ENCODE measurements at regions not wholly inside any gene's neighbourhood (a gene's known extent, or its start where the extent isn't known, plus 50 kb on each side); places are given as distances from the start of the nearest gene placed in this dataset.
"Not testable (repeated sequence)": the region's sequence is repeated elsewhere in the genome, so short reads cannot be mapped to it uniquely, and the experiment has no call there.

- intact Hi-C loops (cut with micrococcal nuclease): no loop called here
- no peak overlapping the region for H3K27ac Mint-ChIP-seq
Measured at GRCh38 chr12:89878327-89878726, 169.7 kb upstream of the ATP2B1 start.

DNA sequence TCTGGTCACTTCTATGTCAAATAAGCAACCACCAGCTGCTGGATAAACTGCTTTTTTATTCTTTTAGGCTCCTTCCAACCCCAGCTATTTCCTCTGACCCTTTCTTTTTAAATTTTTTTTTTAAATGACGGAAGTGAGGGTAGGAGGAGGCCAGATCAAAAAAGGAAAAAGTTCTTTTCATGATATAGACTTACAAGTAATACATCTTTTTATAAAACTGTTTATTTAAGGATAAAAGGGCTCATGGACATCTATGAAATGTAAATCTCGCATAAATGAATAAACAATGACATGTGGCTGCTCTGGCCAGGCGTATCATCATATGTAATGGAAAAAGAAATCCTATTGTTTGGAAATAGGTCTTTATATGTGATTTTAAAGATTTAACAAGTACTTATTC is 169.0 kb upstream of the ATP2B1 start:
- no peaks in the 10 kb centered on the region for H3K9me3 Mint-ChIP-seq
- peaks cover 2% of the 10 kb centered on the region for H3K36me3 Mint-ChIP-seq (ENCODE audit: low read depth)
- no peak overlapping the region for H3K27ac Mint-ChIP-seq
- H3K27me3 Mint-ChIP-seq (ENCODE audit: low read depth): no peaks in the 10 kb centered on the region
- intact Hi-C loops (cut with micrococcal nuclease): no loop called here
- CTCF ChIA-PET: no interaction called here
- no peak overlapping the region for H3K4me3 Mint-ChIP-seq
- DNase-seq: no peak
- peaks cover 31% of the 10 kb centered on the region for H3K4me1 Mint-ChIP-seq (ENCODE audit: low read depth)

More at GRCh38 chr12:89878327-89878726, 169.7 kb upstream of the ATP2B1 start:
- Mint-ChIP-seq H3K36me3 (ENCODE audit: low read depth) (peaks cover 2% of the 10 kb centered on the region), H3K4me1 (ENCODE audit: low read depth) (peaks cover 34% of the 10 kb centered on the region), H3K27me3 (ENCODE audit: low read depth) (no peaks in the 10 kb centered on the region), H3K4me3 (no peak overlapping the region), H3K9me3 (no peaks in the 10 kb centered on the region)
- CTCF ChIA-PET: no interaction called here
- DNase-seq: no peak

DNA sequence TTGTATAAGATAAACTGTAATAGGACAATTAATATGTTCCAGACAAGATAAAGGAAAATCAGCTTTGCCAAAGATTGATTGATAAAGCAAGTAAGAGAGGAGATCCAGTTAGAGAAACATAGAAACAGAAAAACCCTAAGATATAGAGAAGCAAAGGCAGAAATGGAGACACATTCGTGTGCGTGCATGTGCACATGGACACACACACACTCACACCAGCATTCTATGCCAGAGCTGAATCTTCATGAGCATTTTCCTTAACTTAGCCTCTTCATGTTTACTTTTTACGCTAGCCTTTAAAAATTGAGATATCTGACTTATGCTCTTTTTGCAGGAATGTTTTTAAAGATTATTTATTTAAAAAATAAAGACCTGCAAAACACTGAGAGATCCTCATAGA is 168.5 kb upstream of the ATP2B1 start:
- Mint-ChIP-seq H3K9me3 (no peaks in the 10 kb centered on the region), H3K4me3 (no peak overlapping the region), H3K27me3 (ENCODE audit: low read depth) (no peaks in the 10 kb centered on the region), H3K36me3 (ENCODE audit: low read depth) (peaks cover 2% of the 10 kb centered on the region), H3K27ac (no peak overlapping the region), H3K4me1 (ENCODE audit: low read depth) (peaks cover 28% of the 10 kb centered on the region)
- CTCF ChIA-PET: no interaction called here
- intact Hi-C loops (cut with micrococcal nuclease): no loop called here
- DNase-seq: no peak

- peaks cover 6% of the 10 kb centered on the region for H3K9me3 Mint-ChIP-seq
- intact Hi-C loops (cut with micrococcal nuclease): no loop called here
Measured at GRCh38 chr12:89875809-89876208, 167.2 kb upstream of the ATP2B1 start.

GRCh38 chr12:89875225-89875624 is 166.6 kb upstream of the ATP2B1 start:
- peaks cover 9% of the 10 kb centered on the region for H3K9me3 Mint-ChIP-seq
- intact Hi-C loops (cut with micrococcal nuclease): no loop called here
- no peak overlapping the region for H3K27ac Mint-ChIP-seq
- H3K27me3 Mint-ChIP-seq (ENCODE audit: low read depth): no peaks in the 10 kb centered on the region
- no peak for DNase-seq
- peaks cover 4% of the 10 kb centered on the region for H3K36me3 Mint-ChIP-seq (ENCODE audit: low read depth)
- CTCF ChIA-PET: no interaction called here
- no peak overlapping the region for H3K4me3 Mint-ChIP-seq
- peaks cover 9% of the 10 kb centered on the region for H3K4me1 Mint-ChIP-seq (ENCODE audit: low read depth)

More at GRCh38 chr12:89875809-89876208, 167.2 kb upstream of the ATP2B1 start:
- H3K36me3 Mint-ChIP-seq (ENCODE audit: low read depth): peaks cover 4% of the 10 kb centered on the region
- H3K4me1 Mint-ChIP-seq (ENCODE audit: low read depth): peaks cover 14% of the 10 kb centered on the region
- no peak for DNase-seq
- no peaks in the 10 kb centered on the region for H3K27me3 Mint-ChIP-seq (ENCODE audit: low read depth)
- CTCF ChIA-PET: no interaction called here
- H3K27ac Mint-ChIP-seq: no peak overlapping the region
- H3K4me3 Mint-ChIP-seq: no peak overlapping the region

- DNase-seq: no peak
- H3K27ac Mint-ChIP-seq: no peak overlapping the region
- H3K4me1 Mint-ChIP-seq (ENCODE audit: low read depth): peaks cover 5% of the 10 kb centered on the region
- CTCF ChIA-PET: no interaction called here
- H3K27me3 Mint-ChIP-seq (ENCODE audit: low read depth): no peaks in the 10 kb centered on the region
- H3K9me3 Mint-ChIP-seq: peaks cover 11% of the 10 kb centered on the region
- H3K4me3 Mint-ChIP-seq: no peak overlapping the region
- H3K36me3 Mint-ChIP-seq (ENCODE audit: low read depth): peaks cover 4% of the 10 kb centered on the region
- intact Hi-C loops (cut with micrococcal nuclease): no loop called here
Measured at GRCh38 chr12:89874146-89874545, 165.5 kb upstream of the ATP2B1 start.

DNA sequence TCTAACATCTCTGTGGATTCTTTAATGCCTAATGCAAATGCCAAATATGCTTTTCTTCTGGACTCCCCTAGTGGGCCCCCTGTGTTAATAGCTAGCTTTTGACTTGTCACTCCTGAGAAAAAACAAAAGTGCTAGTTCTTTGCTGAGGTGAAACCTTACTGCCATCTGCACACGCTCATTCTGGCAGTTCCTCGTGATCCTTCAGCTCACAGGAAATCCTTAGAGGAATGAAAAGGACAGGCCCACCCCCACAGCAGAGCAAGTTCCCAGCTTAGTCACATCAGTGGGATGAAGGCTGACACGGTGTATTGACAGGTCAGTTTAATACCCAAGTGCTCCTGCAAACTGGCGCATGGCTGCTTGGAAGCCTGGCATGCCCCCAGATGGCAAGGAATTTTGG is 165.1 kb upstream of the ATP2B1 start:
- CTCF ChIA-PET: no interaction called here
- DNase-seq: no peak
- H3K9me3 Mint-ChIP-seq: peaks cover 11% of the 10 kb centered on the region
- no peaks in the 10 kb centered on the region for H3K27me3 Mint-ChIP-seq (ENCODE audit: low read depth)
- no peak overlapping the region for H3K4me3 Mint-ChIP-seq
- no peak overlapping the region for H3K27ac Mint-ChIP-seq
- peaks cover 4% of the 10 kb centered on the region for H3K36me3 Mint-ChIP-seq (ENCODE audit: low read depth)
- H3K4me1 Mint-ChIP-seq (ENCODE audit: low read depth): peaks cover 3% of the 10 kb centered on the region
- intact Hi-C loops (cut with micrococcal nuclease): no loop called here

DNA sequence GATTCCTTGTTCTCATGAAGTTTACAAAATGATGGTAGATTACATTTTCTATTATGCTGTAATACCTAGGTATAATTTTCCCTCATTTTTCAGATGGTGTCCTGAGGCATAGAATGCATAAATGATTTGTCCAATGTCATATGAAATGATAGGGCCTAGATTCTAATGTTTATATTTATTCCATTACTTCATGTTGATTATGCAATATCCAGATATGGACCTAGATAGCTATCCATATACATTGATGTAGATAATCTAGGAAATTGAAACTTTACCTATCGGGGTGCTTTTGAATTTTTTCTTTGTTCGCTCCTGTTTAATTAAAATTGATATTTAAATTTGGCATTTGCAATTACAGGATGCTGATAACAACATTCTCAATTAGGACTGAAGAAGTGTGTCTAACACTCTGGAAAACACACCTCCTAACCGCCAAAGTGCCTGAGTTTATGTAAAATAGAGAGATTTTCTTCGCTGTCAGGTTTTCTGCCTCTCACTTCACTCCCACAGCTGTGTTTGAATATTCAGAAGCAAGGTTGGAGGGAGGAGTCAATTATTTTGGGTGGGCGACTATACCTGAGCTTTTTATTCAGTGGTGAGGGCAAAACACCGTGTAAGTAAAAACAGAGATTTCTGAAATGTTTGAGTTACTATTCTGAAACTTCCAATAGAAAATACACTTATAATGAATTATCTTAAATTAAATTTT is 164.4 kb upstream of the ATP2B1 start:
- Mint-ChIP-seq H3K9me3 (peaks cover 11% of the 10 kb centered on the region), H3K27ac (no peak overlapping the region), H3K27me3 (ENCODE audit: low read depth) (no peaks in the 10 kb centered on the region), H3K36me3 (ENCODE audit: low read depth) (peaks cover 4% of the 10 kb centered on the region), H3K4me3 (no peak overlapping the region), H3K4me1 (ENCODE audit: low read depth) (no peaks in the 10 kb centered on the region)
- intact Hi-C loops (cut with micrococcal nuclease): no loop called here
- CTCF ChIA-PET: no interaction called here
- no peak for DNase-seq

DNA sequence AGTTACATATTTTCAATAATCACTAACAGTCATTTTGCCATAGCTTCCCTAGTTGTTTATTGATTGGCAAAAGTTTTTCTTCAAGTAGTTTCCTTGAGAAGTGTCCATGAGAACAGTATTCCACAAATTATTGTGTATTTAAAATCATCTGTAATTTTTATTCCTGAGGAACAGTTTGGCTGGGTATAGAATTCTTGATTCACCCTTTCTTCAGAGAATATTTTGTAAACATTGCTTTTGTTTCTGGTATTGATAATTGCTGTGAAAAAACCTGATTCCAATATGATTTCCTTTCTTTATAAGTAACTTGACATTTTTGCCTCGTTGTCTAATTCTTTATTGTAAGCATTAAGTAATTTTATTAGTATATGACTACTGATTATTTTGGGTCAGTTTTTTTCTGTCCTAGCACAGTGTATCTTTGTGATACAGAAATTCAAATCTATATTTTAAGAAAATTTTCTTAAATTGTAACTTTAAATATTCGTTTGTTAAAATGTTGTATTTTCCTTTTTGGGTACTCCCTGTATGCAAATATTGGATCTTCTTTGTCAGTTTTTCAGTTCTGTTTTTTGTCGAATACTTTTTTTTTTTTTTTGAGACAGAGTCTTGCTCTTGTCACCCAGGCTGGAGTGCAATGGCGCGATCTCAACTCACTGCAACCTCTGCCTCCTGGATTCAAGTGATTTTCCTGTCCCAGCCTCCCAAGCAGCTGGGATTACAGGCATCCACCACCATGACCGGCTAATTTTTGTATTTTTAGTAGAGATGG is 162.0 kb upstream of the ATP2B1 start:
- intact Hi-C loops (cut with micrococcal nuclease): no loop called here

GRCh38 chr12:89867611-89868010 is 159.0 kb upstream of the ATP2B1 start:
- CTCF ChIA-PET: not testable (repeated sequence)

More for the DNA sequence above, 162.0 kb upstream of the ATP2B1 start:
- H3K27me3 Mint-ChIP-seq (ENCODE audit: low read depth): no peaks in the 10 kb centered on the region
- peaks cover 4% of the 10 kb centered on the region for H3K36me3 Mint-ChIP-seq (ENCODE audit: low read depth)
- peaks cover 11% of the 10 kb centered on the region for H3K9me3 Mint-ChIP-seq
- no peak overlapping the region for H3K27ac Mint-ChIP-seq
- H3K4me3 Mint-ChIP-seq: no peak overlapping the region
- DNase-seq: no peak
- CTCF ChIA-PET: no interaction called here
- H3K4me1 Mint-ChIP-seq (ENCODE audit: low read depth): no peaks in the 10 kb centered on the region

GRCh38 chr12:89864411-89864810 is 155.8 kb upstream of the ATP2B1 start:
- Mint-ChIP-seq H3K9me3 (no peaks in the 10 kb centered on the region), H3K4me1 (ENCODE audit: low read depth) (peaks cover 32% of the 10 kb centered on the region), H3K36me3 (ENCODE audit: low read depth) (no peaks in the 10 kb centered on the region), H3K27ac (peak overlapping the region; percentile 73), H3K4me3 (no peak overlapping the region), H3K27me3 (ENCODE audit: low read depth) (no peaks in the 10 kb centered on the region)
- intact Hi-C loops (cut with micrococcal nuclease): loop anchor here (1.0 to 5.0 kb wide), 4 partner anchors 71 to 392 kb away; no protein-coding TSS in a partner anchor
- DNase-seq: no peak
- CTCF ChIA-PET: no interaction called here

More at GRCh38 chr12:89867611-89868010, 159.0 kb upstream of the ATP2B1 start:
- H3K4me3 Mint-ChIP-seq; DNase-seq; H3K27me3 Mint-ChIP-seq (ENCODE audit: low read depth); H3K36me3 Mint-ChIP-seq (ENCODE audit: low read depth); H3K27ac Mint-ChIP-seq; intact Hi-C loops (cut with micrococcal nuclease): not testable (repeated sequence)
- Mint-ChIP-seq H3K4me1 (ENCODE audit: low read depth) (peaks cover 17% of the 10 kb centered on the region), H3K9me3 (peaks cover 11% of the 10 kb centered on the region)

DNA sequence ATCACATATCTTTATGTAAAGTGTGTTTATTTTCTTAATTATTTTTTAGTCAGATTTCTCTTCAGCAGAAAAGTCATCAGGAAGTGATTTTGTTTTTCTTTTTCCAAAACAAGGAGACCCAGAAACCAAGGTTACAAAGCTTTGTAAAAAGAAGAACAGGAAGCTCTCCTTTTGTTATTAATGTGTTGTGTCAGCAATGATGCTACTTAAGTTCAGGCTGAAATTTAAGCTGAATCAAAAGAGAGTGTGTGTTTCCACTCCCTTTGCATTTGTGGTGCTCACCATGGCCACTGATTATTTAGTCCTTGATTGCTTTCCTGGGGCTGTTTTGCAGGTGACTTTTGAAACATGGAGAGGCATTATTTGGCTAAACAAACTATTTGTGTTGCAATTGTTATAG is 155.3 kb upstream of the ATP2B1 start:
- no peak for DNase-seq
- peaks cover 35% of the 10 kb centered on the region for H3K4me1 Mint-ChIP-seq (ENCODE audit: low read depth)
- CTCF ChIA-PET: no interaction called here
- no peak overlapping the region for H3K4me3 Mint-ChIP-seq
- no peaks in the 10 kb centered on the region for H3K9me3 Mint-ChIP-seq
- H3K36me3 Mint-ChIP-seq (ENCODE audit: low read depth): no peaks in the 10 kb centered on the region
- no peaks in the 10 kb centered on the region for H3K27me3 Mint-ChIP-seq (ENCODE audit: low read depth)
- intact Hi-C loops (cut with micrococcal nuclease): loop anchor here (1.0 to 5.0 kb wide), 10 partner anchors 16 to 823 kb away; no protein-coding TSS in a partner anchor
- peak overlapping the region; percentile 92 for H3K27ac Mint-ChIP-seq

- no peaks in the 10 kb centered on the region for H3K36me3 Mint-ChIP-seq (ENCODE audit: low read depth)
- H3K27me3 Mint-ChIP-seq (ENCODE audit: low read depth): no peaks in the 10 kb centered on the region
- peak; percentile 70 for DNase-seq
- intact Hi-C loops (cut with micrococcal nuclease): loop anchor here (1.0 to 5.0 kb wide), 9 partner anchors 17 to 823 kb away; no protein-coding TSS in a partner anchor
- peak overlapping the region; percentile 92 for H3K27ac Mint-ChIP-seq
- H3K4me1 Mint-ChIP-seq (ENCODE audit: low read depth): peaks cover 35% of the 10 kb centered on the region
- H3K4me3 Mint-ChIP-seq: peak overlapping the region; percentile 70
- H3K9me3 Mint-ChIP-seq: no peaks in the 10 kb centered on the region
- CTCF ChIA-PET: no interaction called here
Measured at GRCh38 chr12:89863493-89863938, 154.9 kb upstream of the ATP2B1 start.
